DOHH2 (cell line): ENCODE measurements at regions not wholly inside any gene's neighbourhood (a gene's known extent, or its start where the extent isn't known, plus 50 kb on each side); places are given as distances from the start of the nearest gene placed in this dataset.

Experiments
- EZH2phosphoT487 ChIP-seq: fragments of 200-600 bp; sonication (generic); IDR thresholded peaks from 2 replicates; pipeline ENCODE4 v1.6.1; 2017; ENCODE audit warnings: borderline replicate concordance, mild to moderate bottlenecking, antibody characterized with exemption, low read length, moderate library complexity, mixed read lengths
- TF ChIP-seq, protein P1 (sequence below): fragments of 200-600 bp; sonication (generic); IDR thresholded peaks from one replicate; pipeline ENCODE4 v1.5.1; 2014; ENCODE audit warnings: antibody characterized with exemption, mild to moderate bottlenecking, low read depth, low read length; ENCODE audit not compliant: poor library complexity, severe bottlenecking

DNA sequence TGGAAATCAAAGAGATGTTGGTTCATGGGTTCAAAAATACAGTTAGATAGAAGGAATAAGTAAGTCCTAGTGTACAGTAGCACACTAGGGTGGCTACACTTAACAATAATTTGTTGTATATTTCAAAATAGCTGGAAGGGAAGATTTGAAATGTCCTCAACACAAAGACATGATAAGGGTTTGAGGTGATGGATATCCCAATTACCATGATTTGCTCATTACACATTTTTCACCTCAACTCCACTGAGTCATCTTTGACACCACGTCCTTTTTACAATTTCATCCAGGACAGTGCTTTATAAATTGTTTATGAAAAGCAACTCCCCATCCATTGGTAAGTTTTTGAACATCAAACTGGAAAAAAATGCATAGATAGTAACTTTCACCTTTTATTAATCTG lies 208.3 kb downstream of the ZC3H11B start:
- TF ChIP-seq, protein P1, sequence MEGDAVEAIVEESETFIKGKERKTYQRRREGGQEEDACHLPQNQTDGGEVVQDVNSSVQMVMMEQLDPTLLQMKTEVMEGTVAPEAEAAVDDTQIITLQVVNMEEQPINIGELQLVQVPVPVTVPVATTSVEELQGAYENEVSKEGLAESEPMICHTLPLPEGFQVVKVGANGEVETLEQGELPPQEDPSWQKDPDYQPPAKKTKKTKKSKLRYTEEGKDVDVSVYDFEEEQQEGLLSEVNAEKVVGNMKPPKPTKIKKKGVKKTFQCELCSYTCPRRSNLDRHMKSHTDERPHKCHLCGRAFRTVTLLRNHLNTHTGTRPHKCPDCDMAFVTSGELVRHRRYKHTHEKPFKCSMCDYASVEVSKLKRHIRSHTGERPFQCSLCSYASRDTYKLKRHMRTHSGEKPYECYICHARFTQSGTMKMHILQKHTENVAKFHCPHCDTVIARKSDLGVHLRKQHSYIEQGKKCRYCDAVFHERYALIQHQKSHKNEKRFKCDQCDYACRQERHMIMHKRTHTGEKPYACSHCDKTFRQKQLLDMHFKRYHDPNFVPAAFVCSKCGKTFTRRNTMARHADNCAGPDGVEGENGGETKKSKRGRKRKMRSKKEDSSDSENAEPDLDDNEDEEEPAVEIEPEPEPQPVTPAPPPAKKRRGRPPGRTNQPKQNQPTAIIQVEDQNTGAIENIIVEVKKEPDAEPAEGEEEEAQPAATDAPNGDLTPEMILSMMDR = no peak
- no peak for TF ChIP-seq EZH2phosphoT487
